ELF-1 (cell line): ENCODE measurements at regions not wholly inside any gene's neighbourhood (a gene's known extent, or its start where the extent isn't known, plus 50 kb on each side); places are given as distances from the start of the nearest gene placed in this dataset.
"Not testable (repeated sequence)": the region's sequence is repeated elsewhere in the genome, so short reads cannot be mapped to it uniquely, and the experiment has no call there.

Source experiments
- DNase-seq: peaks from one replicate; pipeline ENCODE4 v3.0.0-alpha.2; 2016; ENCODE audit warnings: low read depth, low spot score

GRCh38 chr14:99028521-99028920 lies 243.5 kb downstream of the BCL11B start:
- DNase-seq: no peak

DNA sequence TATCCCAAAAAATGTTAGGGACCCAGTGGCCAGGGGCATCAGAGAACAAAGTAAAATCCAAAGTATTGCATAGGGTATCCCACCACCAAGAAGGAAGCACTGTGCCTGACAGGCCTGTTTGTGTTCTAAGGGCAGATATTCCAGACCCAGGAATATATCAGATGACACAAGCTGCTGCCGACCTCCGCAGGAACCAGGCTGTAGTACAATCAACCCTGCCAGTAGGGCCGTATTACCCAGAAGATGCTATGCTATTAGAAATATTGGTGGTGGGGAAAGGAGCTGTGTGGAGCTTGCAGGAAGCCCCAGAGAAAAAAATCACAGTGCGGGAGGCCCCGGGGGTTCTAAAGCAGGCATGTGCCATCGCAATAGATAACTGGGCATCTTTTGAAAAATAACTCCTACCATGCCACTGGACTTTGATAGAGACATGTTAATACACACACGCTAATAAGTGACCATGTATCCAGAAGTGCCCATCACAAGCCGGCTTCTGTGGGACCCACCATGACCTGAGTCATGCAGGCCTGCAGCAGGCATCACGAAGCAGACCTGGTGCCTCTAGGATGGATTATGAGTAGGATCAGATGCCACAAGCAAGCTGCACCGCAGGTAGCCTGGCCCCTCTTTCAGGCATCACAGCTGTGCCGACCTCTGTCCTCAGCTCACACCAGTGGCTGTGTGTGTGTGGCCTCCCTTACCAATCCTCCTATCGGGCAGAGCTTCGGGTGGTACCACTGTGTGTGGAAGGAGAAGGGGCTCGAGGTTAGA lies 242.7 kb downstream of the BCL11B start:
- DNase-seq: no peak

- no peak for DNase-seq
These were observed 242.1 kb downstream of the BCL11B start for GRCh38 chr14:99029916-99030305.

- DNase-seq: no peak
These were observed 241.5 kb downstream of the BCL11B start for GRCh38 chr14:99030454-99030853.

- DNase-seq: no peak
These were observed 239.2 kb downstream of the BCL11B start for GRCh38 chr14:99032759-99033158.

DNA sequence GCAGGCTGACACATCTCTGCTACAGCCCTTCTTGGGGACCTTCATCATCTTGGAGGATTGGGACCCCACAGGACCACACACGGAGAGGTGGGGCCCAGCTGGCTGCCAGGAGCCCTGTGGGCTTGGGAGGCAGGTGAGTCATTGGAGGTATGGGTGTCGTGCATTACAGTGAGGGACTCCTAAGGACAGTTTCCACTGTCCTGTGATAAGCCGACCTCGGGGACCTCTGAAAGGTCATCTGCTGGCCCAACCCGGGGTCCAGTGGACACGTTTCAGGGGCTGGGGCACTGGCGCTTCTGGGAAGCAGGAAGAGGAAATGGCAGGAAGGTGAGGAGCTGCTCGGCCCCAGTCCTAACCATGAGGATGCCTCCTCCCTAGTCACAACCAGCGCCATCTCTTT lies 238.0 kb downstream of the BCL11B start:
- no peak for DNase-seq

DNA sequence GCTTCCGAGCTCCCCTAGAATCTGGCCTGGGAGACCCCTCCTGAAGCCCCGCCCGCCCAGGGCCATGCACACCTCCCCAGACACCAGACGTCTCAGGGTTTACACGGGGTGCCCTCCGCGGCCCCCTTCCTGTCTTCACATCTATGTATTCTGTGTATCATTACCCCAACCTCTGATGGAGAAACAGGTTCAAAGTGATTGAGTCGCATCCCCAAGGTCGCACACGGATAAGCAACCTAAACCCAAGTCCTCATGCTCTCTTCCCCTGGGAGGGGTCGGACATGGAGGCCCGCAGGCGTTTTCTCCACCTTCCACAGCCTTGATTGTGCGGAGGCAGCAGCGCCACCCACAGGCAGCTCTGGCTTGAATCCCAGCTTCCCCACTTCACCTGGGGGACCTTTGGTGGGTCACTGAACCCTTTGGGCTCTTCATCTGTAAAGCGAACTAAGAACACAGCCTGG lies 237.3 kb downstream of the BCL11B start:
- DNase-seq: no peak

GRCh38 chr14:99035268-99035667 lies 236.7 kb downstream of the BCL11B start:
- no peak for DNase-seq

GRCh38 chr14:99035712-99036610 lies 236.0 kb downstream of the BCL11B start:
- peak; percentile 92 for DNase-seq

- DNase-seq: no peak
These were observed 235.2 kb downstream of the BCL11B start for GRCh38 chr14:99036611-99037293.

DNA sequence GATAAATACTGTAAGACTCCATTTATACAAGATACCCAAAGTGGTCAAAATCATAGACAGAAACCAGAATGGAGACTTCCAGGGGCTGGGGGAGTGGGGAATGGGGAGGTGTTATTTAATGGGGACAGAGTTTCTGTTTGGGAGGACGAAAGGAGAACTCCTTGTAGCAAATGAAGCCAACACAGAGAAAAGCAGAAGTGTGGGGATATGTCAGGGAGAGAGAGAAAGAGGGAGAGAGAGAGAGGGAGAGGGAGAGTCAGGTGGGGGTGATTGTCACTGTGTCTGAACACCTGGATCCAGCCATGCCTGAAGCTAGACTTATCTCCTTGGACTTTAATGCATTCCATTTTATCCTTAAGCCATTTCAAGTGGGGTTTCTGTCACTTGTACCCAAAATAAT lies 234.7 kb downstream of the BCL11B start:
- DNase-seq: not testable (repeated sequence)

GRCh38 chr14:99037777-99038430 lies 234.1 kb downstream of the BCL11B start:
- DNase-seq: peak; percentile 68

DNA sequence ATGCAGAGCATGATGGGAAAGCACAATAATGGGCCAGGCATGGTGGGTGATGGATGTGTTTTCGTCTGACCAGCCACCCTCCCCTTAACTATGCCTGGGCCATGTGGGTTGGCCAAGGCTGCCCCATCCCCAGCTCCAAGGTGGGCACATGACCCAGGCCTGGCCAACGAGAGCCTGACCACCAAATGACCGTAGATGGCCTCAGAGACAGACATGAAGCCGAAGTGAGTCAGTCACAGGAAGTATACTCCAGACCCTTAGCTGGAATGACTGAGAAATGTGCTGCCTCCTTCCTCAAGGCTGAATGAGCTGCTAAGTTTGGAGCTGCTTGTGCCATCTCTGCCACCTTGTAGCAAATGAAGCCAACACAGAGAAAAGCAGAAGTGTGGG lies 233.6 kb downstream of the BCL11B start:
- DNase-seq: no peak

DNA sequence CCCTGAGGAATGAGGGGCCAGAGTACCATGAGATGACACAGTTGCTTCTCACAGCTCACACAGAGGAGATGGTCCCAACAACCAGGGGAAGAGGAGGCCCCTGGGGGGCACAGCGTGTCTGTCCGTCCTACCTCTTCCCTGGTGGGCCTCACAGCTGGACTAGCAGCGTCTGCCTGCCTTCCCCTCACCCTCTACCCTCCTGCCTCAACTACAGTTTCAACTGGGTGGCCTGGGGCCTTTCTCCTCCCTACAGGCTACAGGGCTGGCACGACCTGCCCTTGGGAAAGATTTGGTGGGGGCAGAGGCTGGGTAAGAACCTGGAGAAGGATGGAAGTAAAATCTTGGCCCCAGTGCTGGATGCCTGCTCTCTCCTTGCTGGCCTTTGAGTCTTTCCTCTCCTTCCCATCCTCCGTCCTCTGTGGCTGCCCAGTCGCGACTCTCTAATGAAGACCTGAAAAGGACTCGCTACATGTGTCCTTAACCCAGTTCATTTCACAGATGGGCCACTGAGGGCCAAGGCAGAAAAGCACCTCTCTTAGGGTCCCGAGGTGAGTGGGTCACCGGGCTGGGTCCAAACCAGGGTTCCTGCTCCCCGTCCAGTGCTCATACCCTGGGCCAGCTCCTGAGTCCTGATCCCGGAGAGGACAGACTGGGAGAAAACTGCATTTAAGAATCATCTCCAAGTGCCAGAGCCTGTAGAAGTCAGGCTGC lies 232.5 kb downstream of the BCL11B start:
- no peak for DNase-seq

DNA sequence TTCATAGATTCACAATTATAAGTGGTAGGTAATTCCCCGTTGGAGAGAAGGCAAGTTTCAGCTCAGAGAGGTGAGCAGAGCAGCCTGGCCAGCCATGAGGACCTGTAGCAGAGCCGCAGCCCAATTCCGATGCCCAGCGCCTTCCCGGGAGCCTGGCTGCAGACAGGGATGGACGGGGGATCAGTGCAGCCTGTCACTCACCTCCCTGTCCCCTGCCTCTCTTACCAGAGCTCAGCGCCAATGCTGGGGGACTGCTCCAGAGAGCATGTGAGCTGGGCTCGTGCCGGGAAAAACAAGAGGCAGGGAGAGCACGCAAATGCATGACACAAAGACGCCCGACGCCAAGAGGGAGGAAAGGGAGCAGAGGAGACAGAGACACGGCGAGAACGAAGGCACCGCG lies 231.9 kb downstream of the BCL11B start:
- DNase-seq: no peak

DNA sequence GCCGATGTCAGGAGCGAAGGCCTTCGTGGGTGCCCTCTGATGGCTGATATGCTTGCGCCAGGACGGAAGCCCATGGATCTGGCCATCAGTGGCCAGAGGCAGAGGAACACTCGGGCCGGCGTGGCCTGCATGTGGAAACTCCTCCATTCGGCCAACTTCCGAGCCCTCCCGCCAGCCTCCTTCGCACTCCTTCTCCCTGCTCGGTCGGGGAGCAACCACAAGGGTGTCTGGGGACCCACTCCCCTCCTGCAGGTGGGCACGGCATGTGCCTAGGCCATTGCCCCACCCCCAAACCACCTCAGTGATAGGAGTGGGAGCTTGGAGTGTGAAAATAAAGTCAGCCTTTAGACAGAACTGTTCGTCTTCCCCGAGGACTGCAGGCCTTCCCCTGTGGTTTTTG lies 231.3 kb downstream of the BCL11B start:
- DNase-seq: no peak

GRCh38 chr14:99041141-99041819 lies 230.7 kb downstream of the BCL11B start:
- no peak for DNase-seq

GRCh38 chr14:99041820-99042174 lies 230.2 kb downstream of the BCL11B start:
- DNase-seq: no peak

DNA sequence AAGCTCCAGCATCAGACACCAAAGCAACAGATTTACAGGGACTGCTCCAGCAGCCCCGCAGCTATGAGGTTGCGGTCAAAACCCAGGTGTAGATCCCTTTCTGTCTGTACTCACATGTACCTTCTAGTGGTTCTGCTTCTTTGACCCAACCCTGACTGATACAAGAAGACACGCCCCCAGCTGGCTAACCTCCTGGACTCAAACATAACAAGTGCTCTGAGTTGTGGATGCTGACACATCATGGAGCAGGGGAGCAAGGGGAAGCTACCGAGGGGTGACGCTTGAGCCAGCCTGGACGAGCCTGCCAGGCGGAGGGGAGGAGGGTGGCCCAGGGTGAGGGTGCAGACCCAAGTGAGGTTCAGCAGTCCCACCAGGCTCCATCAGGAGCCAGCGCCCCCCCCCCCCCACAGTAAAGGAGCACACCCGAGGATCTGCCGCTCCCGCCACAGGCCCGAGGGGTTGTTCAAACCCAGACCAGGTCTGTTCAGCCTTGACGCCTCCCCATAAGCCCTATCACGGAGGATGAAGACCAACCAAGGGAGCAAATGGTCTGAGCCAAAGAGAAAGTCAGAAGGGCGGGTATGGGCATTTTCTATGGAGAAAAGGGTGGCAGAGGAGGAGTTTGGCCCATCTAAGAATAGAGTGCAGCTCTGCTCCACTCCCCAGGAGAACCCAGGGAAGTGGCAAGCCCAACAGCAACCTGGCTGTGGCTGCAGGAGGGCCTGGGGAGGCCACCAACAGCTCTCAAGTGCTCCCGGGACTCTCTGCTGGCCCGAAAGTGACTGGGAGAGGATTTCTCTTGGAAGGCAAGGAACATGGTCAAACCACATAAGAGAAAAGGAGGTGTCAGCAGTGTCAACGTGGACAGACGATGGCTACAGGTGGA lies 229.4 kb downstream of the BCL11B start:
- no peak for DNase-seq

DNA sequence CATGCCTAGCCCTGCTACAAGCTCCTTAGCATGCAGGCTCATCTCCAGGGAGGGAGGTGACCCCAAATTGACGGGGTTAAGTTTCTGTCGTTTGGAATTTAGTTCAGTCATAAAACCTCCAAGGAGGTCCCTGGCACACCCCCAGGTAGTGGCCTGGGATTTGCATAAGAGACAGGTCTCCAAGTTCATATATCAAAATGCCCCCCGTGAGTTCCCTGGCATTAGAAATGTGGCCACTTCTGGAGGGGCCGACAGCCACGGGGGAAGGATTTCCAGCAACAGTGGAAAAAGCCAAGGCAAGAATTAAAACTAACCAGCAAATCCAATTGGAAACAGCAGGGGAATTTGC lies 228.8 kb downstream of the BCL11B start:
- DNase-seq: no peak
